Transverse colon (tissue), 4 donors: ENCODE measurements at regions not wholly inside any gene's neighbourhood (a gene's known extent, or its start where the extent isn't known, plus 50 kb on each side); places are given as distances from the start of the nearest gene placed in this dataset.
"Not testable (repeated sequence)": the region's sequence is repeated elsewhere in the genome, so short reads cannot be mapped to it uniquely, and the experiment has no call there.

ENCODE experiments used
- CTCF ChIP-seq, 5 experiments: fragments of 200-600 bp in 3 of 5; fragments of 450-650 bp in 2 of 5; sonication (generic) in 3 of 5; IDR thresholded peaks; 1 replicate in 2 of 5; 2 replicates in 3 of 5; pipeline ENCODE4 v1.5.1; 2016 to 2017; ENCODE audit warnings: antibody characterized with exemption in 5 of 5, inconsistent platforms in 3 of 5, mild to moderate bottlenecking in 2 of 5, moderate library complexity in 1 of 5
- EP300 ChIP-seq: sonication (generic); formaldehyde crosslinking; IDR thresholded peaks from one replicate; pipeline ENCODE4 v1.6.1; 2017; ENCODE audit warnings: antibody characterized with exemption, low read depth
- POLR2A ChIP-seq: fragments of 450-650 bp; IDR thresholded peaks from one replicate; pipeline ENCODE4 v1.6.1; 2016; ENCODE audit warnings: antibody characterized with exemption, mild to moderate bottlenecking, moderate library complexity
- POLR2AphosphoS5 ChIP-seq, 3 donors: sonication (generic); formaldehyde crosslinking; IDR thresholded peaks; one replicate each; pipeline ENCODE4 v1.6.1; 2016; ENCODE audit warnings: antibody characterized with exemption in 3 of 3

GRCh38 chr6:120931520-120932180 lies 402.6 kb downstream of the TBC1D32 start:
- TF ChIP-seq CTCF (IDR thresholded peaks at IDR 0.05); POLR2A; POLR2AphosphoS5 (IDR thresholded peaks at IDR 0.05); EP300: not testable (repeated sequence)
